T-helper 17 cell (primary cell): ENCODE measurements at regions not wholly inside any gene's neighbourhood (a gene's known extent, or its start where the extent isn't known, plus 50 kb on each side); places are given as distances from the start of the nearest gene placed in this dataset.

ENCODE experiments used
- ATAC-seq: fragments of 150-1000 bp; cut with Tn5 transposase; 2 replicates; pipeline ENCODE4 v1.10.0; 2021; ENCODE audit warnings: mild to moderate bottlenecking, moderate library complexity
- DNase-seq, 3 donors: peaks; one replicate each; pipeline versions ENCODE4 v3.0.0 to v3.0.0-alpha.2; 2020 to 2021
- H3K9me3 ChIP-seq: one replicate; pipeline ENCODE4 v1.7.0; 2013; ENCODE audit warnings: low read length, mild to moderate bottlenecking; ENCODE audit not compliant: control insufficient read depth, poor library complexity, severe bottlenecking
- H3K27ac Mint-ChIP-seq: one replicate; pipeline ENCODE4 v1.8.0; 2022; ENCODE audit warnings: mild to moderate bottlenecking, moderate library complexity, mixed read lengths
- H3K27me3 Mint-ChIP-seq: one replicate; pipeline ENCODE4 v1.8.0; 2022; ENCODE audit warnings: mixed read lengths
- H3K36me3 Mint-ChIP-seq: one replicate; pipeline ENCODE4 v1.8.0; 2022; ENCODE audit warnings: low read depth, mixed read lengths
- H3K4me1 Mint-ChIP-seq: one replicate; pipeline ENCODE4 v1.8.0; 2022; ENCODE audit warnings: mild to moderate bottlenecking, mixed read lengths
- H3K4me3 Mint-ChIP-seq: one replicate; pipeline ENCODE4 v1.8.0; 2022; ENCODE audit warnings: mild to moderate bottlenecking, moderate library complexity, mixed read lengths

GRCh38 chr20:41983159-41983558, 365.0 kb upstream of the CHD6 start:
- Mint-ChIP-seq H3K27me3 (no peaks in the 10 kb centered on the region), H3K4me3 (no peak overlapping the region), H3K36me3 (no peaks in the 10 kb centered on the region), H3K27ac (no peak overlapping the region), H3K4me1 (no peaks in the 10 kb centered on the region)
- no peaks in the 10 kb centered on the region for H3K9me3 ChIP-seq
- DNase-seq (no peak), ATAC-seq (no peak)

GRCh38 chr20:41981746-41982145, 363.6 kb upstream of the CHD6 start:
- no peak for DNase-seq
- H3K9me3 ChIP-seq = no peaks in the 10 kb centered on the region
- Mint-ChIP-seq H3K27ac (no peak overlapping the region), H3K36me3 (no peaks in the 10 kb centered on the region), H3K4me3 (no peak overlapping the region), H3K4me1 (no peaks in the 10 kb centered on the region), H3K27me3 (no peaks in the 10 kb centered on the region)
- ATAC-seq = no peak

- no peaks in the 10 kb centered on the region for H3K27me3 Mint-ChIP-seq
- no peaks in the 10 kb centered on the region for H3K4me1 Mint-ChIP-seq
- no peak overlapping the region for H3K27ac Mint-ChIP-seq
- DNase-seq = no peak
- no peak for ATAC-seq
- no peak overlapping the region for H3K4me3 Mint-ChIP-seq
- no peaks in the 10 kb centered on the region for H3K36me3 Mint-ChIP-seq
- no peaks in the 10 kb centered on the region for H3K9me3 ChIP-seq
These were observed 360.7 kb upstream of the CHD6 start for GRCh38 chr20:41978875-41979274.

- H3K27ac Mint-ChIP-seq = no peak overlapping the region
- ATAC-seq (no peak), DNase-seq (no peak)
- H3K4me1 Mint-ChIP-seq = no peaks in the 10 kb centered on the region
- H3K36me3 Mint-ChIP-seq = no peaks in the 10 kb centered on the region
- no peak overlapping the region for H3K4me3 Mint-ChIP-seq
- no peaks in the 10 kb centered on the region for H3K27me3 Mint-ChIP-seq
- H3K9me3 ChIP-seq = no peaks in the 10 kb centered on the region
These were observed 360.1 kb upstream of the CHD6 start for GRCh38 chr20:41978246-41978790.

- DNase-seq (no peak), ATAC-seq (no peak)
- Mint-ChIP-seq H3K27me3 (no peaks in the 10 kb centered on the region), H3K4me3 (no peak overlapping the region), H3K4me1 (no peaks in the 10 kb centered on the region), H3K27ac (no peak overlapping the region), H3K36me3 (no peaks in the 10 kb centered on the region)
- H3K9me3 ChIP-seq = no peaks in the 10 kb centered on the region
These were observed 351.5 kb upstream of the CHD6 start for GRCh38 chr20:41969656-41970055.

GRCh38 chr20:41960166-41960565, 342.0 kb upstream of the CHD6 start:
- H3K4me3 Mint-ChIP-seq = no peak overlapping the region
- DNase-seq (no peak), ATAC-seq (no peak)

GRCh38 chr20:41958391-41958790, 340.2 kb upstream of the CHD6 start:
- Mint-ChIP-seq H3K36me3 (no peaks in the 10 kb centered on the region), H3K27ac (no peak overlapping the region), H3K4me1 (no peaks in the 10 kb centered on the region), H3K27me3 (no peaks in the 10 kb centered on the region), H3K4me3 (no peak overlapping the region)
- DNase-seq = no peak
- H3K9me3 ChIP-seq = no peaks in the 10 kb centered on the region
- no peak for ATAC-seq

More at GRCh38 chr20:41960166-41960565, 342.0 kb upstream of the CHD6 start:
- no peaks in the 10 kb centered on the region for H3K4me1 Mint-ChIP-seq
- no peak overlapping the region for H3K27ac Mint-ChIP-seq
- H3K9me3 ChIP-seq = no peaks in the 10 kb centered on the region
- H3K27me3 Mint-ChIP-seq = no peaks in the 10 kb centered on the region
- no peaks in the 10 kb centered on the region for H3K36me3 Mint-ChIP-seq

GRCh38 chr20:41956338-41957074, 338.3 kb upstream of the CHD6 start:
- ATAC-seq (no peak), DNase-seq (no peak)
- H3K9me3 ChIP-seq = no peaks in the 10 kb centered on the region
- no peaks in the 10 kb centered on the region for H3K4me1 Mint-ChIP-seq
- no peaks in the 10 kb centered on the region for H3K36me3 Mint-ChIP-seq
- H3K27ac Mint-ChIP-seq = no peak overlapping the region
- no peak overlapping the region for H3K4me3 Mint-ChIP-seq
- no peaks in the 10 kb centered on the region for H3K27me3 Mint-ChIP-seq

- H3K4me1 Mint-ChIP-seq = no peaks in the 10 kb centered on the region
- H3K9me3 ChIP-seq = no peaks in the 10 kb centered on the region
- DNase-seq (no peak), ATAC-seq (no peak)
- no peak overlapping the region for H3K27ac Mint-ChIP-seq
- H3K36me3 Mint-ChIP-seq = no peaks in the 10 kb centered on the region
- H3K27me3 Mint-ChIP-seq = no peaks in the 10 kb centered on the region
- no peak overlapping the region for H3K4me3 Mint-ChIP-seq
These were observed 334.0 kb upstream of the CHD6 start for GRCh38 chr20:41952166-41952565.

GRCh38 chr20:41951615-41952014, 333.4 kb upstream of the CHD6 start:
- no peaks in the 10 kb centered on the region for H3K4me1 Mint-ChIP-seq
- no peak for ATAC-seq

GRCh38 chr20:41939659-41940058, 321.5 kb upstream of the CHD6 start:
- Mint-ChIP-seq H3K4me1 (no peaks in the 10 kb centered on the region), H3K36me3 (no peaks in the 10 kb centered on the region), H3K4me3 (no peak overlapping the region), H3K27me3 (peaks cover 5% of the 10 kb centered on the region), H3K27ac (no peak overlapping the region)
- no peak for DNase-seq
- no peaks in the 10 kb centered on the region for H3K9me3 ChIP-seq
- no peak for ATAC-seq

More at GRCh38 chr20:41951615-41952014, 333.4 kb upstream of the CHD6 start:
- no peaks in the 10 kb centered on the region for H3K9me3 ChIP-seq
- H3K4me3 Mint-ChIP-seq = no peak overlapping the region
- no peak for DNase-seq
- peaks cover under 1% of the 10 kb centered on the region for H3K27me3 Mint-ChIP-seq
- no peaks in the 10 kb centered on the region for H3K36me3 Mint-ChIP-seq
- H3K27ac Mint-ChIP-seq = no peak overlapping the region

GRCh38 chr20:41938353-41938752, 320.2 kb upstream of the CHD6 start:
- H3K36me3 Mint-ChIP-seq = no peaks in the 10 kb centered on the region
- no peak for ATAC-seq
- H3K27me3 Mint-ChIP-seq = no peaks in the 10 kb centered on the region
- no peak for DNase-seq
- no peaks in the 10 kb centered on the region for H3K4me1 Mint-ChIP-seq
- no peak overlapping the region for H3K4me3 Mint-ChIP-seq
- H3K27ac Mint-ChIP-seq = no peak overlapping the region
- no peaks in the 10 kb centered on the region for H3K9me3 ChIP-seq

GRCh38 chr20:41935259-41935791, 317.1 kb upstream of the CHD6 start:
- DNase-seq (no peak), ATAC-seq (no peak)
- H3K27ac Mint-ChIP-seq = no peak overlapping the region
- no peaks in the 10 kb centered on the region for H3K36me3 Mint-ChIP-seq
- no peaks in the 10 kb centered on the region for H3K4me1 Mint-ChIP-seq
- no peak overlapping the region for H3K4me3 Mint-ChIP-seq
- no peaks in the 10 kb centered on the region for H3K27me3 Mint-ChIP-seq
- no peaks in the 10 kb centered on the region for H3K9me3 ChIP-seq

- Mint-ChIP-seq H3K4me1 (no peaks in the 10 kb centered on the region), H3K36me3 (no peaks in the 10 kb centered on the region), H3K27ac (no peak overlapping the region), H3K27me3 (no peaks in the 10 kb centered on the region), H3K4me3 (no peak overlapping the region)
- DNase-seq (no peak), ATAC-seq (no peak)
- no peaks in the 10 kb centered on the region for H3K9me3 ChIP-seq
These were observed 314.3 kb upstream of the CHD6 start for GRCh38 chr20:41932431-41932830.
